Neural cell (in vitro differentiated cells): ENCODE measurements at regions not wholly inside any gene's neighbourhood (a gene's known extent, or its start where the extent isn't known, plus 50 kb on each side); places are given as distances from the start of the nearest gene placed in this dataset.

Experiments
- EP300 ChIP-seq: fragments of 450-650 bp; conservative IDR thresholded peaks from 2 replicates; pipeline ENCODE4 v1.6.1; 2014; ENCODE audit warnings: antibody characterized with exemption, mild to moderate bottlenecking, moderate library complexity; ENCODE audit not compliant: poor library complexity, severe bottlenecking
- EZH2 ChIP-seq: fragments of 200-600, 300-800 bp; shearing (Covaris generic), sonication (generic); IDR thresholded peaks from 2 replicates; pipeline ENCODE4 v1.6.1; 2014; ENCODE audit warnings: antibody characterized with exemption, low read length, borderline replicate concordance, mild to moderate bottlenecking; ENCODE audit not compliant: insufficient read depth, poor library complexity, severe bottlenecking
- MXI1 ChIP-seq: fragments of 450-650 bp; conservative IDR thresholded peaks from 2 replicates; pipeline ENCODE4 v1.6.1; 2014; ENCODE audit warnings: antibody characterized with exemption, mild to moderate bottlenecking; ENCODE audit not compliant: poor library complexity, severe bottlenecking
- POLR2AphosphoS5 ChIP-seq: IDR thresholded peaks from 2 replicates; pipeline ENCODE4 v1.6.1; 2012
- RAD21 ChIP-seq: fragments of 450-650 bp; conservative IDR thresholded peaks from 2 replicates; pipeline ENCODE4 v1.6.1; 2014; ENCODE audit warnings: antibody characterized with exemption, mild to moderate bottlenecking, moderate library complexity
- TAF1 ChIP-seq: IDR thresholded peaks from 2 replicates; pipeline ENCODE4 v1.6.1; 2012; ENCODE audit warnings: low read depth
- TF ChIP-seq, protein P1 (sequence below): fragments of 450-650 bp; IDR thresholded peaks from 2 replicates; pipeline ENCODE4 v1.5.1; 2014; ENCODE audit warnings: antibody characterized with exemption, mild to moderate bottlenecking, moderate library complexity; ENCODE audit not compliant: poor library complexity, severe bottlenecking
- TF ChIP-seq, protein P2 (sequence below): IDR thresholded peaks from 2 replicates; pipeline ENCODE4 v1.6.1; 2012; ENCODE audit warnings: borderline replicate concordance

GRCh38 chr4:116082808-116083366, 969.5 kb upstream of the NDST4 start:
- no peak for TF ChIP-seq EP300
- TF ChIP-seq, protein P1, sequence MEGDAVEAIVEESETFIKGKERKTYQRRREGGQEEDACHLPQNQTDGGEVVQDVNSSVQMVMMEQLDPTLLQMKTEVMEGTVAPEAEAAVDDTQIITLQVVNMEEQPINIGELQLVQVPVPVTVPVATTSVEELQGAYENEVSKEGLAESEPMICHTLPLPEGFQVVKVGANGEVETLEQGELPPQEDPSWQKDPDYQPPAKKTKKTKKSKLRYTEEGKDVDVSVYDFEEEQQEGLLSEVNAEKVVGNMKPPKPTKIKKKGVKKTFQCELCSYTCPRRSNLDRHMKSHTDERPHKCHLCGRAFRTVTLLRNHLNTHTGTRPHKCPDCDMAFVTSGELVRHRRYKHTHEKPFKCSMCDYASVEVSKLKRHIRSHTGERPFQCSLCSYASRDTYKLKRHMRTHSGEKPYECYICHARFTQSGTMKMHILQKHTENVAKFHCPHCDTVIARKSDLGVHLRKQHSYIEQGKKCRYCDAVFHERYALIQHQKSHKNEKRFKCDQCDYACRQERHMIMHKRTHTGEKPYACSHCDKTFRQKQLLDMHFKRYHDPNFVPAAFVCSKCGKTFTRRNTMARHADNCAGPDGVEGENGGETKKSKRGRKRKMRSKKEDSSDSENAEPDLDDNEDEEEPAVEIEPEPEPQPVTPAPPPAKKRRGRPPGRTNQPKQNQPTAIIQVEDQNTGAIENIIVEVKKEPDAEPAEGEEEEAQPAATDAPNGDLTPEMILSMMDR, result no peak
- TF ChIP-seq, protein P2, sequence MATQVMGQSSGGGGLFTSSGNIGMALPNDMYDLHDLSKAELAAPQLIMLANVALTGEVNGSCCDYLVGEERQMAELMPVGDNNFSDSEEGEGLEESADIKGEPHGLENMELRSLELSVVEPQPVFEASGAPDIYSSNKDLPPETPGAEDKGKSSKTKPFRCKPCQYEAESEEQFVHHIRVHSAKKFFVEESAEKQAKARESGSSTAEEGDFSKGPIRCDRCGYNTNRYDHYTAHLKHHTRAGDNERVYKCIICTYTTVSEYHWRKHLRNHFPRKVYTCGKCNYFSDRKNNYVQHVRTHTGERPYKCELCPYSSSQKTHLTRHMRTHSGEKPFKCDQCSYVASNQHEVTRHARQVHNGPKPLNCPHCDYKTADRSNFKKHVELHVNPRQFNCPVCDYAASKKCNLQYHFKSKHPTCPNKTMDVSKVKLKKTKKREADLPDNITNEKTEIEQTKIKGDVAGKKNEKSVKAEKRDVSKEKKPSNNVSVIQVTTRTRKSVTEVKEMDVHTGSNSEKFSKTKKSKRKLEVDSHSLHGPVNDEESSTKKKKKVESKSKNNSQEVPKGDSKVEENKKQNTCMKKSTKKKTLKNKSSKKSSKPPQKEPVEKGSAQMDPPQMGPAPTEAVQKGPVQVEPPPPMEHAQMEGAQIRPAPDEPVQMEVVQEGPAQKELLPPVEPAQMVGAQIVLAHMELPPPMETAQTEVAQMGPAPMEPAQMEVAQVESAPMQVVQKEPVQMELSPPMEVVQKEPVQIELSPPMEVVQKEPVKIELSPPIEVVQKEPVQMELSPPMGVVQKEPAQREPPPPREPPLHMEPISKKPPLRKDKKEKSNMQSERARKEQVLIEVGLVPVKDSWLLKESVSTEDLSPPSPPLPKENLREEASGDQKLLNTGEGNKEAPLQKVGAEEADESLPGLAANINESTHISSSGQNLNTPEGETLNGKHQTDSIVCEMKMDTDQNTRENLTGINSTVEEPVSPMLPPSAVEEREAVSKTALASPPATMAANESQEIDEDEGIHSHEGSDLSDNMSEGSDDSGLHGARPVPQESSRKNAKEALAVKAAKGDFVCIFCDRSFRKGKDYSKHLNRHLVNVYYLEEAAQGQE, result no peak
- TF ChIP-seq RAD21, result no peak
- no peak for TF ChIP-seq EZH2
- no peak for TF ChIP-seq POLR2AphosphoS5
- TF ChIP-seq TAF1, result no peak
- no peak for TF ChIP-seq MXI1
